ENCODE measurements at regions not wholly inside any gene's neighbourhood (a gene's known extent, or its start where the extent isn't known, plus 50 kb on each side); places are given as distances from the start of the nearest gene placed in this dataset.

GRCh38 chr11:88042238-88042637 lies 133.0 kb downstream of the RAB38 start:
- no peak overlapping the region for H4K91ac ChIP-seq (ENCODE audit: low read length)

DNA sequence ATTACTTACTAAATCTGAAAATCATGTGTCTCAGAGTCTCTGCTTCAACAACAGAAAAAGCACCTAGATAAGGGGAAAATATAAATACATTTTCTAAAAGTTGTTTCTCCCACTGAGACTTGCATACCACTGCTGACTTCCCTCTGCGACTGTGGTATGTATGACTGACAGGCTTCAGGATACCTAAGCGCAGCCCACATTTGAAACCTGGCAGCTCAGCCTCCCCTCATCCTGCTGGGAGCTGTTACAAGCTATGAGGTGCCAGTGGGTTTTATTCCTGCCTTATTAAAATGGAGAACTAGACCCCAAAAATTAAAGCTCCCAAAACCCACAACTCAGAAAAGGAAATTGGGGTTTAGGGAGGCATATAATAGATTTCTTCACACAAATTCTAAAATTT lies 133.6 kb downstream of the RAB38 start:
- no peak overlapping the region for H3K4me3 ChIP-seq (ENCODE audit: insufficient read depth in 1 of 2, low read depth in 1 of 2, low read length in 2 of 2)
- no CpG with 5 or more reads among the region's 2 CpGs for WGBS
- H2BK15ac ChIP-seq (ENCODE audit: low read depth, poor library complexity, severe bottlenecking), result no peak overlapping the region

More at GRCh38 chr11:88042238-88042637, 133.0 kb downstream of the RAB38 start:
- no peak overlapping the region for H3K23ac ChIP-seq (ENCODE audit: low read length in 2 of 2)
- no peaks in the 10 kb centered on the region for H3K36me3 ChIP-seq (ENCODE audit: control insufficient read depth in 1 of 2, insufficient read depth in 2 of 2, low read depth in 1 of 2, low read length in 2 of 2)
- peaks cover 0 to 7% of the 10 kb centered on the region in 2 experiments for H3K27me3 ChIP-seq (ENCODE audit: control insufficient read depth in 1 of 2, insufficient read depth in 1 of 2, low read length in 2 of 2)
- H2BK12ac ChIP-seq (ENCODE audit: low read length in 2 of 2), result no peak overlapping the region
- no peak overlapping the region for H4K8ac ChIP-seq (ENCODE audit: low read length)
- H2AK5ac ChIP-seq (ENCODE audit: low read length, severe bottlenecking), result no peak overlapping the region
- H2AFZ ChIP-seq (ENCODE audit: low read depth, low read length), result no peak overlapping the region
- no peak overlapping the region for H3K4ac ChIP-seq (ENCODE audit: low read depth in 1 of 2, low read length in 2 of 2)
- H3K9me3 ChIP-seq (ENCODE audit: control insufficient read depth, low read length), result no peaks in the 10 kb centered on the region
- no peak overlapping the region for H3K27ac ChIP-seq (ENCODE audit: low read length, poor library complexity, severe bottlenecking)
- no peaks in the 10 kb centered on the region for H3K79me1 ChIP-seq (replicated peaks; ENCODE audit: low read length, poor library complexity, severe bottlenecking)
- H2BK15ac ChIP-seq (ENCODE audit: low read depth, poor library complexity, severe bottlenecking), result no peak overlapping the region
- H3K9ac ChIP-seq (ENCODE audit: low read length), result no peak overlapping the region
- H3K18ac ChIP-seq (ENCODE audit: low read depth in 1 of 2, low read length in 2 of 2), result no peak overlapping the region
- no peak overlapping the region for H3K4me3 ChIP-seq (ENCODE audit: insufficient read depth in 1 of 2, low read depth in 1 of 2, low read length in 2 of 2)
- no peak overlapping the region for H2BK5ac ChIP-seq (ENCODE audit: low read depth, low read length, poor library complexity, severe bottlenecking)
- WGBS, result 10% methylated on average over 2 of the region's 2 CpGs
- H3K4me2 ChIP-seq (ENCODE audit: low read length, poor library complexity, severe bottlenecking), result no peak overlapping the region
- no peak for DNase-seq
- H2BK120ac ChIP-seq (ENCODE audit: low read depth, low read length), result no peak overlapping the region
- no peaks in the 10 kb centered on the region for H3K4me1 ChIP-seq (ENCODE audit: control insufficient read depth, insufficient read depth, low read depth, low read length)
- no peak overlapping the region for H3K14ac ChIP-seq (ENCODE audit: low read length in 2 of 2)

DNA sequence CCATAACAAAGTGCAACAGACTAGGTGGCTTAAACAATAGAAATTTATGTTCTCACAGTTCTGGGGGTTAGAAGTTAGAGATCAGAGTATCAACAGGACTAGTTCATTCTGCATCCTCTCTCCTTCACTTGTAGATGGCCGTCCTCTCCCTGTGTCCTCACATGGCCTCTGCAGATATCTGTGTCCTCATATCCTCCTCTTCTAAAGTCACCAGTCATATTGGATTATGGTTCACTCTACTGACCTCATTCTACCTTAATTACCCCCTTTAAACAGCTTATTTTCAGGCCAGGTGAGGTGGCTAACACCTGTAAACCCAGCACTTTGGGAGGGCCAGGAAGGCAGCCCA lies 135.1 kb downstream of the RAB38 start:
- Histone ChIP-seq H3K36me3 (ENCODE audit: control insufficient read depth in 1 of 2, insufficient read depth in 2 of 2, low read depth in 1 of 2, low read length in 2 of 2) (no peaks in the 10 kb centered on the region), H3K79me1 (replicated peaks; ENCODE audit: low read length, poor library complexity, severe bottlenecking) (no peaks in the 10 kb centered on the region), H2AFZ (ENCODE audit: low read depth, low read length) (no peak overlapping the region), H2AK5ac (ENCODE audit: low read length, severe bottlenecking) (no peak overlapping the region), H2BK15ac (ENCODE audit: low read depth, poor library complexity, severe bottlenecking) (no peak overlapping the region), H4K8ac (ENCODE audit: low read length) (no peak overlapping the region), H3K4me3 (ENCODE audit: insufficient read depth in 1 of 2, low read depth in 1 of 2, low read length in 2 of 2) (no peak overlapping the region), H3K4me1 (ENCODE audit: control insufficient read depth, insufficient read depth, low read depth, low read length) (no peaks in the 10 kb centered on the region), H3K14ac (ENCODE audit: low read length in 2 of 2) (no peak overlapping the region), H3K9ac (ENCODE audit: low read length) (no peak overlapping the region), H2BK120ac (ENCODE audit: low read depth, low read length) (no peak overlapping the region), H2BK5ac (ENCODE audit: low read depth, low read length, poor library complexity, severe bottlenecking) (no peak overlapping the region), H2BK12ac (ENCODE audit: low read length in 2 of 2) (no peak overlapping the region), H4K91ac (ENCODE audit: low read length) (no peak overlapping the region), H3K27me3 (ENCODE audit: control insufficient read depth in 1 of 2, insufficient read depth in 1 of 2, low read length in 2 of 2) (peaks cover 0 to 7% of the 10 kb centered on the region in 2 experiments), H3K4me2 (ENCODE audit: low read length, poor library complexity, severe bottlenecking) (no peak overlapping the region), H3K18ac (ENCODE audit: low read depth in 1 of 2, low read length in 2 of 2) (no peak overlapping the region), H3K23ac (ENCODE audit: low read length in 2 of 2) (no peak overlapping the region), H3K4ac (ENCODE audit: low read depth in 1 of 2, low read length in 2 of 2) (no peak overlapping the region), H3K27ac (ENCODE audit: low read length, poor library complexity, severe bottlenecking) (no peak overlapping the region), H3K9me3 (ENCODE audit: control insufficient read depth, low read length) (no peaks in the 10 kb centered on the region)
- WGBS, result 94% methylated on average over 1 of the region's 1 CpG
- no peak for DNase-seq

More for the DNA sequence above, 133.6 kb downstream of the RAB38 start:
- Histone ChIP-seq H3K4ac (ENCODE audit: low read depth in 1 of 2, low read length in 2 of 2) (no peak overlapping the region), H2AFZ (ENCODE audit: low read depth, low read length) (no peak overlapping the region), H3K27ac (ENCODE audit: low read length, poor library complexity, severe bottlenecking) (no peak overlapping the region), H3K18ac (ENCODE audit: low read depth in 1 of 2, low read length in 2 of 2) (no peak overlapping the region), H2AK5ac (ENCODE audit: low read length, severe bottlenecking) (no peak overlapping the region), H3K36me3 (ENCODE audit: control insufficient read depth in 1 of 2, insufficient read depth in 2 of 2, low read depth in 1 of 2, low read length in 2 of 2) (no peaks in the 10 kb centered on the region), H4K91ac (ENCODE audit: low read length) (no peak overlapping the region), H4K8ac (ENCODE audit: low read length) (no peak overlapping the region), H2BK5ac (ENCODE audit: low read depth, low read length, poor library complexity, severe bottlenecking) (no peak overlapping the region), H3K4me1 (ENCODE audit: control insufficient read depth, insufficient read depth, low read depth, low read length) (no peaks in the 10 kb centered on the region), H2BK120ac (ENCODE audit: low read depth, low read length) (no peak overlapping the region), H2BK12ac (ENCODE audit: low read length in 2 of 2) (no peak overlapping the region), H3K14ac (ENCODE audit: low read length in 2 of 2) (no peak overlapping the region), H3K4me2 (ENCODE audit: low read length, poor library complexity, severe bottlenecking) (no peak overlapping the region), H3K9ac (ENCODE audit: low read length) (no peak overlapping the region), H3K23ac (ENCODE audit: low read length in 2 of 2) (no peak overlapping the region), H3K79me1 (replicated peaks; ENCODE audit: low read length, poor library complexity, severe bottlenecking) (no peaks in the 10 kb centered on the region), H3K27me3 (ENCODE audit: control insufficient read depth in 1 of 2, insufficient read depth in 1 of 2, low read length in 2 of 2) (peaks cover 0 to 7% of the 10 kb centered on the region in 2 experiments), H3K9me3 (ENCODE audit: control insufficient read depth, low read length) (no peaks in the 10 kb centered on the region)
- no peak for DNase-seq

- no peak overlapping the region for H3K4ac ChIP-seq (ENCODE audit: low read depth in 1 of 2, low read length in 2 of 2)
- no peaks in the 10 kb centered on the region for H3K36me3 ChIP-seq (ENCODE audit: control insufficient read depth in 1 of 2, insufficient read depth in 2 of 2, low read depth in 1 of 2, low read length in 2 of 2)
- no peaks in the 10 kb centered on the region for H3K9me3 ChIP-seq (ENCODE audit: control insufficient read depth, low read length)
- peaks cover 0 to 7% of the 10 kb centered on the region in 2 experiments for H3K27me3 ChIP-seq (ENCODE audit: control insufficient read depth in 1 of 2, insufficient read depth in 1 of 2, low read length in 2 of 2)
- H3K18ac ChIP-seq (ENCODE audit: low read depth in 1 of 2, low read length in 2 of 2), result no peak overlapping the region
- H3K14ac ChIP-seq (ENCODE audit: low read length in 2 of 2), result no peak overlapping the region
- H2AK5ac ChIP-seq (ENCODE audit: low read length, severe bottlenecking), result no peak overlapping the region
- no peak overlapping the region for H3K23ac ChIP-seq (ENCODE audit: low read length in 2 of 2)
- no peak overlapping the region for H4K8ac ChIP-seq (ENCODE audit: low read length)
- no peak overlapping the region for H2BK5ac ChIP-seq (ENCODE audit: low read depth, low read length, poor library complexity, severe bottlenecking)
- WGBS, result 32% methylated on average over 2 of the region's 2 CpGs
- no peak overlapping the region for H3K27ac ChIP-seq (ENCODE audit: low read length, poor library complexity, severe bottlenecking)
- H3K4me2 ChIP-seq (ENCODE audit: low read length, poor library complexity, severe bottlenecking), result no peak overlapping the region
- H3K79me1 ChIP-seq (replicated peaks; ENCODE audit: low read length, poor library complexity, severe bottlenecking), result no peaks in the 10 kb centered on the region
- H2BK12ac ChIP-seq (ENCODE audit: low read length in 2 of 2), result no peak overlapping the region
- no peak overlapping the region for H2BK15ac ChIP-seq (ENCODE audit: low read depth, poor library complexity, severe bottlenecking)
- no peak overlapping the region for H3K9ac ChIP-seq (ENCODE audit: low read length)
- H2AFZ ChIP-seq (ENCODE audit: low read depth, low read length), result no peak overlapping the region
- H3K4me3 ChIP-seq (ENCODE audit: insufficient read depth in 1 of 2, low read depth in 1 of 2, low read length in 2 of 2), result no peak overlapping the region
- H3K4me1 ChIP-seq (ENCODE audit: control insufficient read depth, insufficient read depth, low read depth, low read length), result no peaks in the 10 kb centered on the region
- no peak overlapping the region for H2BK120ac ChIP-seq (ENCODE audit: low read depth, low read length)
- no peak for DNase-seq
- H4K91ac ChIP-seq (ENCODE audit: low read length), result no peak overlapping the region
Observed at GRCh38 chr11:88039476-88040147, 135.6 kb downstream of the RAB38 start.
